ENCODE measurements at regions not wholly inside any gene's neighbourhood (a gene's known extent, or its start where the extent isn't known, plus 50 kb on each side); places are given as distances from the start of the nearest gene placed in this dataset.

GRCh38 chr5:19047277-19047676, 940.7 kb downstream of the CDH18 start:
- H3K9me3 ChIP-seq (ENCODE audit: control insufficient read depth in 4 of 4, insufficient read depth in 3 of 4, low read length in 3 of 4), result no peaks in the 10 kb centered on the region
- H3K4me1 ChIP-seq (ENCODE audit: control insufficient read depth in 5 of 5, insufficient read depth in 5 of 5, low read length in 5 of 5), result no peaks in the 10 kb centered on the region
- TF ChIP-seq CTCF (IDR thresholded peaks at IDR 0.05; ENCODE audit: control extremely low read depth, extremely low read depth), result no peak
- no peaks in the 10 kb centered on the region for H3K27me3 ChIP-seq (ENCODE audit: control insufficient read depth in 3 of 3, insufficient read depth in 3 of 3, low read length in 2 of 3)
- H3K9ac ChIP-seq (ENCODE audit: insufficient read depth in 1 of 2, low read length in 2 of 2), result no peak overlapping the region
- WGBS, 2 donors, result 91 to 94% methylated on average over 9 of the region's 9 CpGs
- no peaks in the 10 kb centered on the region for H3K36me3 ChIP-seq (ENCODE audit: control insufficient read depth in 4 of 4, insufficient read depth in 4 of 4, low read length in 4 of 4)
- no peak overlapping the region for H3K4me3 ChIP-seq
- H3K27ac ChIP-seq (ENCODE audit: low read depth in 1 of 2, low read length in 1 of 2), result no peak overlapping the region
- DNase-seq (no peak), ATAC-seq (ENCODE audit: insufficient read depth, low FRiP score) (no peak)

GRCh38 chr5:19048726-19049125, 939.3 kb downstream of the CDH18 start:
- H3K4me3 ChIP-seq, result no peak overlapping the region
- H3K27me3 ChIP-seq (ENCODE audit: control insufficient read depth in 3 of 3, insufficient read depth in 3 of 3, low read length in 2 of 3), result no peaks in the 10 kb centered on the region
- H3K36me3 ChIP-seq (ENCODE audit: control insufficient read depth in 4 of 4, insufficient read depth in 4 of 4, low read length in 4 of 4), result no peaks in the 10 kb centered on the region
- ATAC-seq (ENCODE audit: insufficient read depth, low FRiP score) (no peak), DNase-seq (no peak)
- H3K9ac ChIP-seq (ENCODE audit: insufficient read depth in 1 of 2, low read length in 2 of 2), result no peak overlapping the region
- no peak for TF ChIP-seq CTCF (IDR thresholded peaks at IDR 0.05; ENCODE audit: control extremely low read depth, extremely low read depth)
- H3K4me1 ChIP-seq (ENCODE audit: control insufficient read depth in 5 of 5, insufficient read depth in 5 of 5, low read length in 5 of 5), result no peaks in the 10 kb centered on the region
- H3K9me3 ChIP-seq (ENCODE audit: control insufficient read depth in 4 of 4, insufficient read depth in 3 of 4, low read length in 3 of 4), result peaks cover 0 to 3% (median 0%) of the 10 kb centered on the region in 4 donors
- 67 to 73% methylated on average over 3 of the region's 3 CpGs for WGBS, 2 donors
- no peak overlapping the region for H3K27ac ChIP-seq (ENCODE audit: low read depth in 1 of 2, low read length in 1 of 2)

GRCh38 chr5:19058216-19058615, 929.8 kb downstream of the CDH18 start:
- Histone ChIP-seq H3K9me3 (ENCODE audit: control insufficient read depth in 4 of 4, insufficient read depth in 3 of 4, low read length in 3 of 4) (peaks cover 0 to 3% (median 0%) of the 10 kb centered on the region in 4 donors), H3K27ac (ENCODE audit: low read depth in 1 of 2, low read length in 1 of 2) (no peak overlapping the region), H3K4me1 (ENCODE audit: control insufficient read depth in 5 of 5, insufficient read depth in 5 of 5, low read length in 5 of 5) (no peaks in the 10 kb centered on the region), H3K27me3 (ENCODE audit: control insufficient read depth in 3 of 3, insufficient read depth in 3 of 3, low read length in 2 of 3) (no peaks in the 10 kb centered on the region), H3K4me3 (no peak overlapping the region), H3K36me3 (ENCODE audit: control insufficient read depth in 4 of 4, insufficient read depth in 4 of 4, low read length in 4 of 4) (no peaks in the 10 kb centered on the region), H3K9ac (ENCODE audit: insufficient read depth in 1 of 2, low read length in 2 of 2) (no peak overlapping the region)
- DNase-seq (no peak), ATAC-seq (ENCODE audit: insufficient read depth, low FRiP score) (no peak)
- WGBS, 2 donors, result 88 to 93% methylated on average over 2 of the region's 2 CpGs
- no peak for TF ChIP-seq CTCF (IDR thresholded peaks at IDR 0.05; ENCODE audit: control extremely low read depth, extremely low read depth)

GRCh38 chr5:19064094-19064493, 923.9 kb downstream of the CDH18 start:
- Histone ChIP-seq H3K9ac (ENCODE audit: insufficient read depth in 1 of 2, low read length in 2 of 2) (no peak overlapping the region), H3K27ac (ENCODE audit: low read depth in 1 of 2, low read length in 1 of 2) (no peak overlapping the region), H3K4me1 (ENCODE audit: control insufficient read depth in 5 of 5, insufficient read depth in 5 of 5, low read length in 5 of 5) (no peaks in the 10 kb centered on the region), H3K36me3 (ENCODE audit: control insufficient read depth in 4 of 4, insufficient read depth in 4 of 4, low read length in 4 of 4) (no peaks in the 10 kb centered on the region), H3K9me3 (ENCODE audit: control insufficient read depth in 4 of 4, insufficient read depth in 3 of 4, low read length in 3 of 4) (no peaks in the 10 kb centered on the region), H3K27me3 (ENCODE audit: control insufficient read depth in 3 of 3, insufficient read depth in 3 of 3, low read length in 2 of 3) (no peaks in the 10 kb centered on the region), H3K4me3 (no peak overlapping the region)
- TF ChIP-seq CTCF (IDR thresholded peaks at IDR 0.05; ENCODE audit: control extremely low read depth, extremely low read depth), result no peak
- no peak for ATAC-seq (ENCODE audit: insufficient read depth, low FRiP score)
- DNase-seq, result no peak
